ENCODE measurements at regions not wholly inside any gene's neighbourhood (a gene's known extent, or its start where the extent isn't known, plus 50 kb on each side); places are given as distances from the start of the nearest gene placed in this dataset.

GRCh38 chr15:81485806-81486205 is 111.8 kb upstream of the TMC3 start:
- no peak overlapping the region for H3K27ac ChIP-seq (ENCODE audit: low read depth, low read length)
- no peak overlapping the region for H3K4me3 Mint-ChIP-seq
- no peak for TF ChIP-seq CTCF (conservative IDR thresholded peaks at IDR 0.05)
- peaks cover 4% of the 10 kb centered on the region for H3K4me1 Mint-ChIP-seq
- WGBS, 2 experiments (ENCODE audit: insufficient coverage in 1 of 2, insufficient read length in 1 of 2): 93 to 100% methylated on average over 2 to 5 of the region's 5 CpGs
- H3K4me1 ChIP-seq (ENCODE audit: control insufficient read depth, insufficient read depth, low read length): no peaks in the 10 kb centered on the region
- no peaks in the 10 kb centered on the region for H3K27me3 Mint-ChIP-seq (ENCODE audit: insufficient read depth)
- no peak overlapping the region for H3K9ac ChIP-seq (ENCODE audit: extremely low read depth, low read length, poor library complexity, severe bottlenecking)
- no peak overlapping the region for H3K4me3 ChIP-seq (ENCODE audit: low read length)
- no peak overlapping the region for H3K27ac Mint-ChIP-seq
- no peak for DNase-seq
- H3K27me3 ChIP-seq (ENCODE audit: control insufficient read depth, insufficient read depth, low read length, poor library complexity, severe bottlenecking): no peaks in the 10 kb centered on the region
- no peaks in the 10 kb centered on the region for H3K36me3 Mint-ChIP-seq (ENCODE audit: low read depth)
- no peaks in the 10 kb centered on the region for H3K9me3 Mint-ChIP-seq
- H3K36me3 ChIP-seq (ENCODE audit: control insufficient read depth, insufficient read depth, low read length): no peaks in the 10 kb centered on the region
- no peaks in the 10 kb centered on the region for H3K9me3 ChIP-seq (ENCODE audit: control insufficient read depth, low read length)

DNA sequence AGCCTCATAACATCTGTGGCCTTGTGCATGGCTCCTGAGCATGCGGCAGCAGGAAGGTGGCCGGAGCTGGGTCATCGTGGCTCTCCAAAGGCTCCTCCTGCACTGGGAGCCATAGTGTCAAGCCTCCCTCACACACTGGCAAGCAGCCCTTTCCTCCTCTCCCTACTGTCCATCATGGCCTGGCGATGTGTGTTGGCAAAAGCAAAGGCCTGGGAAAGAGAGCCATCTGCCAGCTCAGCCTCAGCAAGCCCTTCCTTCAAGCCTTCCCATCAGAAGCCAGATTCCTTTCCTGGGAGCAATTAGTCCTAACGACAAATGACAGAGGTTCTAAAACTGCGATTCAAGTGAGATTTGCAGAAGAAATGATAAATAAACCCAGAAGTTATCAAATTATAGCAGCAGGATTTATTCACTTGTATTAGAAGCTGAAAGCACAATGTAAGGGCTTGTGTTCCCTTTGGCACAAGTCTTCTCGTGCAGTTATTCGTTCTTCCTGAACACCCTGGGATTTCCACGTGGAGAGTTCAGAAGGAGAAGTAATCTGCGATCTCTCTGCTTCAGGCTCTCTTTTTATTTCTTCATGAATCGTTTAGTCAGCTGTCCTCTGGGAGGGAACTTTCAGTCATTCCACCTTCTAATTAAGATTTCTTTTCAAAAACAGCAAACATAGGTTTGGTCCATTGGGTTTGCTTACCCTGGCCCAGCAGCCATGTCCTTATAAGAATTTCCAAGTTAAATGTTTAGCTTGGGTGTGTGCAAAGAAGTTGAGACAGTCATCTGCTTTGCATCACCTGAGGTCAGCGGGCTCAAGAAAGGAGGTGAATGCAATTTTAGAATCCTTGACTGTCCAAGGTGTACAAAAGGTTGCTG is 110.3 kb upstream of the TMC3 start:
- Mint-ChIP-seq H3K4me1 (peaks cover 5% of the 10 kb centered on the region), H3K9me3 (no peaks in the 10 kb centered on the region), H3K27ac (no peak overlapping the region), H3K27me3 (ENCODE audit: insufficient read depth) (no peaks in the 10 kb centered on the region), H3K4me3 (no peak overlapping the region), H3K36me3 (ENCODE audit: low read depth) (no peaks in the 10 kb centered on the region)
- DNase-seq: no peak
- Histone ChIP-seq H3K9ac (ENCODE audit: extremely low read depth, low read length, poor library complexity, severe bottlenecking) (no peak overlapping the region), H3K4me3 (ENCODE audit: low read length) (no peak overlapping the region), H3K36me3 (ENCODE audit: control insufficient read depth, insufficient read depth, low read length) (no peaks in the 10 kb centered on the region), H3K27ac (ENCODE audit: low read depth, low read length) (no peak overlapping the region), H3K9me3 (ENCODE audit: control insufficient read depth, low read length) (no peaks in the 10 kb centered on the region), H3K4me1 (ENCODE audit: control insufficient read depth, insufficient read depth, low read length) (no peaks in the 10 kb centered on the region), H3K27me3 (ENCODE audit: control insufficient read depth, insufficient read depth, low read length, poor library complexity, severe bottlenecking) (no peaks in the 10 kb centered on the region)
- WGBS, 2 experiments (ENCODE audit: insufficient coverage in 1 of 2, insufficient read length in 1 of 2): 94 to 95% methylated on average over 9 to 12 of the region's 12 CpGs
- no peak for TF ChIP-seq CTCF (conservative IDR thresholded peaks at IDR 0.05)

- Histone ChIP-seq H3K4me3 (ENCODE audit: low read length) (no peak overlapping the region), H3K27ac (ENCODE audit: low read depth, low read length) (no peak overlapping the region), H3K27me3 (ENCODE audit: control insufficient read depth, insufficient read depth, low read length, poor library complexity, severe bottlenecking) (no peaks in the 10 kb centered on the region), H3K36me3 (ENCODE audit: control insufficient read depth, insufficient read depth, low read length) (no peaks in the 10 kb centered on the region), H3K9ac (ENCODE audit: extremely low read depth, low read length, poor library complexity, severe bottlenecking) (no peak overlapping the region), H3K9me3 (ENCODE audit: control insufficient read depth, low read length) (no peaks in the 10 kb centered on the region), H3K4me1 (ENCODE audit: control insufficient read depth, insufficient read depth, low read length) (no peaks in the 10 kb centered on the region)
- TF ChIP-seq CTCF (conservative IDR thresholded peaks at IDR 0.05): no peak
- 78 to 100% methylated on average over 1 to 3 of the region's 3 CpGs for WGBS, 2 experiments (ENCODE audit: insufficient coverage in 1 of 2, insufficient read length in 1 of 2)
- Mint-ChIP-seq H3K9me3 (no peaks in the 10 kb centered on the region), H3K27me3 (ENCODE audit: insufficient read depth) (no peaks in the 10 kb centered on the region), H3K4me1 (peaks cover 5% of the 10 kb centered on the region), H3K4me3 (no peak overlapping the region), H3K27ac (no peak overlapping the region), H3K36me3 (ENCODE audit: low read depth) (no peaks in the 10 kb centered on the region)
- no peak for DNase-seq
These were observed 109.5 kb upstream of the TMC3 start for GRCh38 chr15:81483496-81483895.

All from endodermal cell (in vitro differentiated cells).